H1 (cell line): ENCODE measurements at regions not wholly inside any gene's neighbourhood (a gene's known extent, or its start where the extent isn't known, plus 50 kb on each side); places are given as distances from the start of the nearest gene placed in this dataset.

Experiments used
- CTCF ChIA-PET: fragments of 300-600 bp; sonication (Branson Sonifier 250); formaldehyde crosslinking; loops from one replicate; lab custom pipeline; 2021; ENCODE audit not compliant: partially characterized antibody; lab: Charles Lee
- POLR2A ChIA-PET: fragments of 300-600 bp; sonication (Branson Sonifier 250); formaldehyde crosslinking; loops from one replicate; lab custom pipeline; 2021; ENCODE audit warnings: inconsistent platforms; ENCODE audit not compliant: partially characterized antibody; lab: Charles Lee
- DNase-seq, 2 experiments: peaks; one replicate each; pipeline versions ENCODE4 v3.0.0 to v3.0.0-alpha.2; 2010 to 2022; ENCODE audit warnings: low spot score in 2 of 2, low read depth in 1 of 2, mixed read lengths in 1 of 2
- FAIRE-seq: peaks from 2 replicates; lab custom pipeline; 2011; peaks lifted over from hg19 to GRCh38; lab: Jason Lieb, UNC
- H2AFZ ChIP-seq: 2 replicates; pipeline ENCODE4 v1.8.1; 2012; ENCODE audit warnings: low read length, inconsistent platforms
- H2AK5ac ChIP-seq: 2 replicates; pipeline ENCODE4 v1.6.1; 2013; ENCODE audit warnings: low read depth, low read length
- H2BK120ac ChIP-seq: replicated peaks from 2 replicates; pipeline ENCODE3; 2013; ENCODE audit warnings: low read depth, low read length, inconsistent platforms
- H2BK12ac ChIP-seq: 2 replicates; pipeline ENCODE4 v1.6.1; 2013; ENCODE audit warnings: low read depth, low read length
- H2BK15ac ChIP-seq: 2 replicates; pipeline ENCODE4 v1.6.1; 2013; ENCODE audit warnings: low read length
- H2BK20ac ChIP-seq: 2 replicates; pipeline ENCODE4 v1.6.1; 2013; ENCODE audit warnings: low read length
- H2BK5ac ChIP-seq: 2 replicates; pipeline ENCODE4 v1.6.1; 2013; ENCODE audit warnings: low read depth, low read length
- H3K14ac ChIP-seq: 2 replicates; pipeline ENCODE4 v1.6.1; 2013; ENCODE audit warnings: inconsistent platforms; ENCODE audit not compliant: insufficient read length
- H3K18ac ChIP-seq: 2 replicates; pipeline ENCODE4 v1.6.1; 2013; ENCODE audit warnings: low read length; ENCODE audit errors: extremely low read depth
- H3K23ac ChIP-seq: 2 replicates; pipeline ENCODE4 v1.6.1; 2013; ENCODE audit warnings: inconsistent platforms; ENCODE audit not compliant: insufficient read length
- H3K23me2 ChIP-seq: 2 replicates; pipeline ENCODE4 v1.6.1; 2013; ENCODE audit warnings: low read depth, low read length
- H3K27ac ChIP-seq: 2 replicates; pipeline ENCODE4 v1.6.1; 2011; ENCODE audit warnings: low read depth, low read length, inconsistent platforms
- H3K27me3 ChIP-seq, 4 experiments: replicated peaks in 1 of 4; 1 replicate in 1 of 4; 2 replicates in 3 of 4; pipeline versions ENCODE4 v1.6.1 to v1.8.1; 2011 to 2013; ENCODE audit warnings: low read length in 3 of 4, mild to moderate bottlenecking in 3 of 4, inconsistent platforms in 2 of 4, mixed read lengths in 2 of 4, moderate library complexity in 1 of 4; ENCODE audit not compliant: control insufficient read depth in 3 of 4, insufficient read depth in 3 of 4; ENCODE audit errors: extremely low read depth in 1 of 4
- H3K36me3 ChIP-seq, 4 experiments: 2 replicates each; pipeline versions ENCODE4 v1.6.1 to v1.8.1; 2011 to 2013; ENCODE audit warnings: mild to moderate bottlenecking in 4 of 4, low read length in 3 of 4, moderate library complexity in 2 of 4, control low read depth in 1 of 4, inconsistent platforms in 1 of 4; ENCODE audit not compliant: insufficient read depth in 4 of 4, control insufficient read depth in 2 of 4
- H3K4ac ChIP-seq: replicated peaks from 2 replicates; pipeline ENCODE3; 2013; ENCODE audit warnings: low read length, low read depth, mixed read lengths, inconsistent platforms; ENCODE audit not compliant: insufficient read length
- H3K4me1 ChIP-seq, 4 experiments: replicated peaks in 1 of 4; 1 replicate in 1 of 4; 2 replicates in 3 of 4; pipeline versions ENCODE4 v1.6.1 to v1.8.1; 2011 to 2013; ENCODE audit warnings: low read length in 3 of 4, inconsistent platforms in 2 of 4, mixed read lengths in 1 of 4; ENCODE audit not compliant: insufficient read depth in 4 of 4, control insufficient read depth in 3 of 4
- H3K4me2 ChIP-seq, 2 experiments: 2 replicates each; pipeline versions ENCODE4 v1.6.1 to v1.8.1; 2011 to 2013; ENCODE audit warnings: low read depth in 2 of 2, low read length in 2 of 2, control low read depth in 1 of 2, inconsistent platforms in 1 of 2, mild to moderate bottlenecking in 1 of 2; ENCODE audit not compliant: insufficient read depth in 1 of 2
- H3K4me3 ChIP-seq, 4 experiments: fragments of 200-600, 300-600 bp in 1 of 4; sonication (generic), shearing (Covaris generic), sonication (Bioruptor Twin) in 1 of 4; 2 replicates each; pipeline versions ENCODE4 v1.5.1 to v1.8.1; 2011 to 2016; ENCODE audit warnings: low read length in 4 of 4, low read depth in 3 of 4, control low read depth in 2 of 4, inconsistent platforms in 2 of 4, mild to moderate bottlenecking in 2 of 4, mixed read lengths in 1 of 4, moderate library complexity in 1 of 4; ENCODE audit not compliant: insufficient read depth in 2 of 4; ENCODE audit errors: extremely low read depth in 1 of 4
- H3K56ac ChIP-seq: replicated peaks from 2 replicates; pipeline ENCODE3; 2013; ENCODE audit warnings: low read depth, mild to moderate bottlenecking, mixed read lengths, low read length, inconsistent platforms; ENCODE audit not compliant: insufficient read length
- H3K79me1 ChIP-seq: 2 replicates; pipeline ENCODE4 v1.6.1; 2013; ENCODE audit warnings: low read depth, low read length, control low read depth
- H3K79me2 ChIP-seq, 2 experiments: 2 replicates each; pipeline versions ENCODE4 v1.6.1 to v1.8.1; 2012 to 2013; ENCODE audit warnings: low read length in 2 of 2, mild to moderate bottlenecking in 2 of 2, inconsistent platforms in 1 of 2; ENCODE audit not compliant: insufficient read depth in 2 of 2, control insufficient read depth in 1 of 2
- H3K9ac ChIP-seq, 4 experiments: replicated peaks in 1 of 4; 1 replicate in 1 of 4; 2 replicates in 3 of 4; pipeline versions ENCODE4 v1.6.1 to v1.8.1; 2011 to 2013; ENCODE audit warnings: low read depth in 3 of 4, low read length in 3 of 4, control low read depth in 2 of 4, mild to moderate bottlenecking in 2 of 4, moderate library complexity in 2 of 4, inconsistent platforms in 1 of 4; ENCODE audit errors: extremely low read depth in 1 of 4
- H3K9me3 ChIP-seq, 2 experiments: 2 replicates each; pipeline versions ENCODE4 v1.6.1 to v1.8.1; 2012 to 2013; ENCODE audit warnings: mild to moderate bottlenecking in 2 of 2, moderate library complexity in 2 of 2, control low read depth in 1 of 2, inconsistent platforms in 1 of 2, low read depth in 1 of 2, low read length in 1 of 2, mixed read lengths in 1 of 2; ENCODE audit not compliant: insufficient read depth in 2 of 2
- H4K20me1 ChIP-seq, 2 experiments: replicated peaks in 1 of 2; 2 replicates each; pipeline versions ENCODE3 to v1.8.1; 2011 to 2013; ENCODE audit warnings: inconsistent platforms in 2 of 2, low read length in 2 of 2, mild to moderate bottlenecking in 1 of 2; ENCODE audit not compliant: insufficient read depth in 2 of 2, control insufficient read depth in 1 of 2
- H4K5ac ChIP-seq: 2 replicates; pipeline ENCODE4 v1.6.1; 2013; ENCODE audit warnings: low read length, low read depth, mixed read lengths, inconsistent platforms; ENCODE audit not compliant: insufficient read length
- H4K8ac ChIP-seq: 2 replicates; pipeline ENCODE4 v1.8.0; 2013; ENCODE audit warnings: mild to moderate bottlenecking, moderate library complexity, low read length, inconsistent platforms; ENCODE audit not compliant: insufficient read depth; ENCODE audit errors: extremely low read depth
- H4K91ac ChIP-seq: replicated peaks from 2 replicates; pipeline ENCODE3; 2013; ENCODE audit warnings: low read length, mixed read lengths, inconsistent platforms; ENCODE audit not compliant: insufficient read length
- BCL11A ChIP-seq, 2 experiments: IDR thresholded peaks; one replicate each; pipeline ENCODE4 v1.6.1; 2011; ENCODE audit warnings: low read depth in 2 of 2, low read length in 2 of 2, mild to moderate bottlenecking in 2 of 2
- CHD2 ChIP-seq: IDR thresholded peaks from 2 replicates; pipeline ENCODE4 v1.6.1; 2012; ENCODE audit warnings: low read length, improper control_type of control experiment
- E2F6 ChIP-seq: IDR thresholded peaks from 2 replicates; pipeline ENCODE4 v1.6.1; 2012; ENCODE audit warnings: inconsistent platforms
- HDAC2 ChIP-seq, 2 experiments: fragments of 300-600 bp in 1 of 2; sonication (generic) in 1 of 2; IDR thresholded peaks; 2 replicates each; pipeline ENCODE4 v1.6.1; 2011 to 2012; ENCODE audit warnings: low read depth in 2 of 2, low read length in 2 of 2, mild to moderate bottlenecking in 2 of 2, moderate library complexity in 2 of 2, borderline replicate concordance in 1 of 2, inconsistent platforms in 1 of 2
- HDAC6 ChIP-seq: IDR thresholded peaks from one replicate; pipeline ENCODE4 v1.7.1; 2012; ENCODE audit warnings: low read depth, mild to moderate bottlenecking, inconsistent platforms, low read length, moderate library complexity
- MAFK ChIP-seq: IDR thresholded peaks from 2 replicates; pipeline ENCODE4 v1.6.1; 2012; ENCODE audit warnings: low read depth, mild to moderate bottlenecking, improper control_type of control experiment, low read length
- NANOG ChIP-seq: IDR thresholded peaks from 2 replicates; pipeline ENCODE4 v1.6.1; 2011; ENCODE audit warnings: low read length, low read depth, mild to moderate bottlenecking, inconsistent platforms; ENCODE audit not compliant: insufficient read depth, poor library complexity, severe bottlenecking
- PHF8 ChIP-seq: fragments of 200-600 bp; sonication (generic); conservative IDR thresholded peaks from 2 replicates; pipeline ENCODE4 v1.7.1; 2012; ENCODE audit warnings: low read depth, mild to moderate bottlenecking, inconsistent platforms, low read length, moderate library complexity
- SIX5 ChIP-seq: IDR thresholded peaks from 2 replicates; pipeline ENCODE4 v1.6.1; 2011; ENCODE audit warnings: mild to moderate bottlenecking, low read depth, low read length
- TCF12 ChIP-seq: IDR thresholded peaks from 2 replicates; pipeline ENCODE4 v1.6.1; 2011; ENCODE audit warnings: low read depth, mild to moderate bottlenecking, low read length
- TEAD4 ChIP-seq: IDR thresholded peaks from 2 replicates; pipeline ENCODE4 v1.6.1; 2012; ENCODE audit warnings: low read depth, low read length, inconsistent platforms, mixed read lengths
- WGBS, 2 experiments: shearing (Covaris generic) in 1 of 2; methylation state at CpG; one replicate each; pipeline versions ENCODE4 v1.1.6 to v1.1.7; 2013 to 2015; ENCODE audit warnings: low lambda C conversion rate in 2 of 2, mixed read lengths in 2 of 2, inconsistent platforms in 1 of 2, low coverage in 1 of 2, missing lambda C conversion rate in 1 of 2; ENCODE audit not compliant: insufficient replicate concordance in 2 of 2, insufficient coverage in 1 of 2, insufficient read length in 1 of 2; ENCODE audit errors: extremely low coverage in 1 of 2, missing lambda C conversion rate in 1 of 2; 5-methylcytosine and 5-hydroxymethylcytosine counted together

- ChIA-PET POLR2A (interaction anchor here (0.7 to 0.9 kb wide), 2 partner anchors 16 to 68 kb away, joined by 3 read pairs; no protein-coding TSS in a partner anchor), CTCF (interaction anchor here (0.7 to 1.3 kb wide), 8 partner anchors 8 to 103 kb away, joined by 3 to 4 read pairs (median 3); no protein-coding TSS in a partner anchor)
- Histone ChIP-seq H4K8ac (no peak overlapping the region), H3K4me3 (no peak overlapping the region), H3K4me2 (no peak overlapping the region), H3K56ac (no peak overlapping the region), H2BK15ac (no peak overlapping the region), H3K14ac (no peak overlapping the region), H3K27ac (no peak overlapping the region), H4K20me1 (no peaks in the 10 kb centered on the region), H3K4me1 (peaks cover 0 to 9% (median 1%) of the 10 kb centered on the region in 4 experiments; a peak in 3 of 7 replicates), H3K4ac (no peak overlapping the region), H3K23ac (no peak overlapping the region), H3K36me3 (no peaks in the 10 kb centered on the region), H4K91ac (no peak overlapping the region), H2AK5ac (no peak overlapping the region; the same call in 1 of the 2 replicates), H3K9ac (no peak overlapping the region), H3K79me2 (no peaks in the 10 kb centered on the region), H2BK12ac (0 out of 2 replicates have a peak overlapping the region, but pooled peaks have one; percentile 43), H3K18ac (no peak overlapping the region), H2BK5ac (no peak overlapping the region; the same call in 1 of the 2 replicates), H3K79me1 (no peaks in the 10 kb centered on the region), H2BK120ac (no peak overlapping the region), H3K27me3 (no peaks in the 10 kb centered on the region), H3K9me3 (peaks cover 5 to 6% of the 10 kb centered on the region in 2 experiments; a peak in 3 of 4 replicates), H2BK20ac (peak overlapping the region; percentile 21; the same call in 1 of the 2 replicates), H2AFZ (no peak overlapping the region), H4K5ac (no peak overlapping the region), H3K23me2 (no peaks in the 10 kb centered on the region)
- WGBS, 2 experiments: 82% methylated on average over 5 of the region's 5 CpGs; no CpG with 5 or more reads in 1 of the 2 experiments
- FAIRE-seq (no peak), DNase-seq (no peak)
- no peak for TF ChIP-seq TEAD4
- no peak for TF ChIP-seq NANOG
- TF ChIP-seq HDAC2 (IDR thresholded peaks at IDR 0.05; ENCODE audit: borderline replicate concordance in 1 of 2, low read depth in 2 of 2, low read length in 2 of 2): no peak
- TF ChIP-seq E2F6: no peak
- TF ChIP-seq HDAC6: no peak
- no peak for TF ChIP-seq SIX5
- TF ChIP-seq PHF8: no peak
- TF ChIP-seq CHD2: no peak
- TF ChIP-seq BCL11A (IDR thresholded peaks at IDR 0.05; ENCODE audit: low read depth in 2 of 2, low read length in 2 of 2): no peak
- TF ChIP-seq TCF12: no peak
- no peak for TF ChIP-seq MAFK
These were observed 55.3 kb upstream of the TGIF1 start for GRCh38 chr18:3394648-3395047.
